ENCODE measurements at regions not wholly inside any gene's neighbourhood (a gene's known extent, or its start where the extent isn't known, plus 50 kb on each side); places are given as distances from the start of the nearest gene placed in this dataset.

DNA sequence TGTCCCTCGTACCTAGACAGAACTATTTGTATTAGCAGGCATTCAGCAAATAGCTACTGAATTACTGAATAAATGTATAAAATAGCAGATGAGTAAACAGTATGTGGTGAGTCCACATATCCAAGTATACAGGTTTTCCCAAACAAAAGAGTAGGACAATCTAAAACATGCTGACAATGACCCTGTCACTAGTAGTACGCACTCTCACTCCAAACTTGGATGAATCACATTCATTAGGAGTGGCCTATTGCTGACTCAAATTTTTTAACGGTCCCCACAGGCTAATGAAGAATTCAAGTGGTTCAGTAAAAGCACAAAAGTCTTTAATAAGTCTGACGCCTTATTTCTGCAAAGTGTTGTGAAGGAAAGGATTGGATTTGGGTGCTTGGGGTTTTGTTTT is 449.3 kb upstream of the THBS1 start:
- TF ChIP-seq, protein P1, sequence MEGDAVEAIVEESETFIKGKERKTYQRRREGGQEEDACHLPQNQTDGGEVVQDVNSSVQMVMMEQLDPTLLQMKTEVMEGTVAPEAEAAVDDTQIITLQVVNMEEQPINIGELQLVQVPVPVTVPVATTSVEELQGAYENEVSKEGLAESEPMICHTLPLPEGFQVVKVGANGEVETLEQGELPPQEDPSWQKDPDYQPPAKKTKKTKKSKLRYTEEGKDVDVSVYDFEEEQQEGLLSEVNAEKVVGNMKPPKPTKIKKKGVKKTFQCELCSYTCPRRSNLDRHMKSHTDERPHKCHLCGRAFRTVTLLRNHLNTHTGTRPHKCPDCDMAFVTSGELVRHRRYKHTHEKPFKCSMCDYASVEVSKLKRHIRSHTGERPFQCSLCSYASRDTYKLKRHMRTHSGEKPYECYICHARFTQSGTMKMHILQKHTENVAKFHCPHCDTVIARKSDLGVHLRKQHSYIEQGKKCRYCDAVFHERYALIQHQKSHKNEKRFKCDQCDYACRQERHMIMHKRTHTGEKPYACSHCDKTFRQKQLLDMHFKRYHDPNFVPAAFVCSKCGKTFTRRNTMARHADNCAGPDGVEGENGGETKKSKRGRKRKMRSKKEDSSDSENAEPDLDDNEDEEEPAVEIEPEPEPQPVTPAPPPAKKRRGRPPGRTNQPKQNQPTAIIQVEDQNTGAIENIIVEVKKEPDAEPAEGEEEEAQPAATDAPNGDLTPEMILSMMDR (IDR thresholded peaks at IDR 0.05; ENCODE audit: low read depth, low read length) = no peak
- no peak for TF ChIP-seq EZH2phosphoT487 (IDR thresholded peaks at IDR 0.05; ENCODE audit: low read depth)

All from OCI-LY3 (cell line).